CD4-positive, alpha-beta T cell treated with Interleukin-4 for 4 hours (primary cell): ENCODE measurements at regions not wholly inside any gene's neighbourhood (a gene's known extent, or its start where the extent isn't known, plus 50 kb on each side); places are given as distances from the start of the nearest gene placed in this dataset.
"Not testable (repeated sequence)": the region's sequence is repeated elsewhere in the genome, so short reads cannot be mapped to it uniquely, and the experiment has no call there.

Experiments
- DNase-seq: peaks from one replicate; pipeline ENCODE4 v3.0.0-alpha.2; 2020

DNA sequence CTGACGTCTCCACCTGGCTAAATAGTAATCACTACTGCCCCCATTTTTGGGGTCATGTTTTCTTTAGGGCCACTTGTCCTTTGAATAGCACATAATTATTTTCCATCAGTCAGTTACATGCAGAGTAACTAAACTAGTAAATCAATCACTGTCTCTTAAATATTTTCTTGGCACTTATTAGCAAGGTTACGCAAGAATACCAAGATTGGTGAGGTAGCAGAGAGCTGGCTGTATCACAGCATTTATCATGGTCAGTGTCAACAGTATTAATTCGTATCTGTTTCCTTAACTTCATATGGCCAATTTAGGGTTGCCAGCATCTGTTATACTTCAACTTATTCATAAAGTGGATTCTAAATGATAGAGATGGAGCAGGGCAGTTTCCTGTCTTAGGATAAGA lies 346.8 kb upstream of the FAM174A start:
- DNase-seq: no peak

DNA sequence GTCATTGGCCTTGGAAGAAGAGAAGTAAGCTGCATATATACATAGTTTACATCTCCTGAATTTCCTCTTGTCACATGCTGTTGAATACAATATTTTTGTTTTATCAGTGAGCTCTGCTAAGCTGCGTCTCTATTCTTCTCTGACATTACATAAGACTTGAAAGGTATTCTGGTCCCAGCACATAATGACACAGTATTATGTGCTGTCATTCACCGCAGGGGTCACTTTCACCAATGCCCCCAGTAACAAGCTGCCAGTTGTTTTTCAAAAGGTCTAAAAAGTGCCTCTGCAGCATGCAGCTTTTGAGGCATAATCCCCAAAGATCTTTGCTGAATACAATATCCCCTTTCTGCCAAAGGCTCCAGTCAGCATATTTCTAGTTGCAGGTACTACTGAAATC lies 349.0 kb upstream of the FAM174A start:
- no peak for DNase-seq

DNA sequence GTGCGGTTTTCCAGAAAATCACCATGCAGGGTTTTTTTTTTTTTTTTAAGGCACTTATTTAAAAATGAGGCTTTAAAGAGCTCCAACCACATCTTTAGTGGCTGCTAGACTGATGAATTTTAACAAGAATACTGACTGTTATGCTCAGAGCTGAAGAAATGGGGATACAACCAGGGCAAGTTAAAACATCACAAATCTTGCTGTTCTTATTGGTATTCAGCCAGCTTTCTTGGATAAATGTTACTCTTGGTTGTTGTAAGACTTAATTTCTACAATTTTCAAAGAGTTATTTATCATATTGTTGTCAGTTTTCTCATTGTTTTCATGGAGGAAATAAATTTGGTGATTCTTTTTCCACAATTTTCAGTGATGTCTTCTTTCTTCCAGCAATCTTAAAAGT lies 352.8 kb upstream of the FAM174A start:
- no peak for DNase-seq

DNA sequence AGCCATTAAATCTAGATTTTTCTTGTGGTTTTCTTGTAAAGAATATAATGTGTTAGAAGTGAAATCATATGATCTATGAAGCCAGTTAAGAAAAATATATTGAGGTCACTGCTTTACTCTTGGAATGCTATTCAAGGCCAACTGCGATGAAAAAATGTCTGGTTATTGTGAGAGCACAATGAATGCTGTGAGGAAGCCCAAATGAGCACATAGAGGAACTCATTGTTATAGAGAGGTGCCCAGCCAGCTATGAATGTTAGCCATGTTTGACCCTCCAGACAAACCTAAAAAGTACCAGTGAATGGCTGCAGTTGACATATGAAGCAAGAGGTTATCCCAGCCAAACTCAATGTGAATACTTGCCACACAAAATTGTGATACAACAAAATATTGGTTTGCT lies 359.8 kb upstream of the FAM174A start:
- DNase-seq: no peak

DNA sequence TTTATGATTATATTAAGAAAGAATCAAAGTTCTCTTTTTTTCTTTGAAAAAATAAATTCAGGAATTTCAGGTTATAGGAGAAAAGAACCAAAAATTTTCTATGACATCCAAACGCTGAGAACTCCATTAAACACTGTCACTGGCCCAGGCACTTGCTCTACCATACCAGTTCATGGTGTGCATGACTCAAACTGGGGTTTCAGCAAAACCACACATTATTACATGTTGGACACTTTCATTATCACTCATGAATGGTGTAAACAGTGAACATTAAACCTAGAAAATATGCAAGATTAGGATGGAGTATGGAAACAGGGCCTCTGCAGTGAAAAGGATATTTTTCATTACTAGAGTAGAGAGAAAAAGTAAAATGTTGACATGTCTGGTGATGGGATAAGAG lies 369.9 kb upstream of the FAM174A start:
- DNase-seq: no peak

DNA sequence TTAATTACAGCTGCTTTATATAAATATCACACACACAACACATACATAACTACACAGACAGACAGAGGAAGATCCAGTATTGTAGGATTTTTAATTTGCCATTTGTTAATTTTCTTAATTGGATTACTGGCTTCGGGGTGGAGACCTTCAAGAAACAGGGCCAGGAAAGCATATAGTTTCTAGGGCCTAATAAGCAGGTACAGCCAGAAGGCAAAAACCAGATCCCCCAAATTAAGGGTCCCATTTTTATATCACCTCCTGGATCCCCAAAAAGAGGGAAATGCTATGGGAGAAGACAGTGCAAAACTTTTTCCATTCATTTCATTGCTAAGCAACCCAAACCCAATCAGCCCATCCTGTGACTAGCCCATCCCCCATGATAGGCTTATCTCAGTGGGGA lies 373.3 kb upstream of the FAM174A start:
- DNase-seq: no peak

DNA sequence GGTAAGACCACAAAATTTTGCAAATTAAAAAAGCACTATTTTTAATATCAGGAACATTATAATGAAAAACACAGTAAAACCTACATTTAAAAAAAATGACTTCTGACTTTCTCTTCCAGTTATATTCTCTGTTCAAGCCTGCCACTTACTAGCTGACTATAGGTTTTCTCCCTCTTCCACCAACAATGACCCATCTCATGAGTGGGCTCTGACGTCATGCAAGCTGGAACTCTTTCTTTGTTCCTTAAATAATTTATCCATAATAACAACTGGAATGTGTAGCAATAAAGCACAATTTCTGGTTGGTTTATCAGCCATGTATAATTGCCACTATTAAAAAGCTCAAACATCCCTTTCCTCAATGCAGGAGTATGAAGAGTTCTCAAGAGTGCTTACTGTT lies 378.1 kb upstream of the FAM174A start:
- no peak for DNase-seq

DNA sequence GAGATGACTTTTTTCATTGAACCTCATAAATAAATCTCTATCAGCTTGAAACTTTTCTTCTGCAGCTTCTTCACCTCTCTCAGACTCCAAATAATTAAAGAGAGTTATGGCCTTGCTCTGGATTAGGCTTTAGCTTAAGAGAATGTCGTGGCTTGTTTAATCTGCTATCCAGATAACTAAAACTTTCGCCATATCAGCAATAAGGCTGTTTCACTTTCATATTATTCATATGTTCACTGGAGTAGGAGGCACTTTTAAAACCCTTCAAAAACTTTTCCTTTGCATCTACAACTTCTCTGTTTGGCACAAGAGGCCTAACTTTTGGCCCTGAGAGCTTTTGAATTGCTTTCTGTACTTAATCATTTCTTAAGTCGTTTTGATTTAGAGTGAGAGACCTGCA lies 386.9 kb upstream of the FAM174A start:
- DNase-seq: no peak

DNA sequence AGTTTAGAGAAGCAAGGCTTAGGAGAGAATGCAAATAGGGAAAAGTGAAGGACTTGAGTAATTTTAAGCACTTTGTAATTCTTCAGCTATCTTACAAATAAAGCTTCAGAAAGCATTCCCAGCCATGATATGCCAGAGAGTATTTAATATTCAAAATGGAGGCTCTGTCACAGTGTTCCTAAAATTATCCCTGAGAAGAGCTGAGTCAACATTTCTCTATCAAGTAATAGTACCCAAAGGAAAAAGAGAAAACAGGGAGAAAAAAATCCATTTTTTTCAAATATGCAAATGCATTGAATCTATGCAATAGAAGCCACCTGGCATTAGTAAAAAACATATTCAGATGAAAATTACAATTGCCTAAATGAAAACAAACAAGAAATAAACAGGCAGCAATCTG lies 392.6 kb upstream of the FAM174A start:
- no peak for DNase-seq

DNA sequence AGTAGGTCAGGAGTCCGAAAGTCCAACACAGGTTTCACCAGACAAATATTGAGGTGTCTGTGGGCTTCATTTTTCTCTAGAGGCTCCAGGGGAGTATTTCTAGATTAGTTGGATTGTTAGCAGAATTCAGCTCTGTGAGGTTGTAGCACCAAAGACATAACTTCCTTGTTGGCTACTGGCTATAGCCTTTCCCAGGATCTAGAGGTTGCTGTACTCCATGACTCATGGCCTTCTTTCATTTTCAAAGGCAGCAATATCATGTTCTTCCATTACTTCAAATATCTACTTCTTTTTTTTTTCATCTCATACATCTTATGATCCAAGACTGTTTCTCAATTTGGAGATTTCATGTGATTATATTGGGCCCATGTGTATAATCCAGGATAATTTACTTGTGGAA lies 404.0 kb upstream of the FAM174A start:
- no peak for DNase-seq

DNA sequence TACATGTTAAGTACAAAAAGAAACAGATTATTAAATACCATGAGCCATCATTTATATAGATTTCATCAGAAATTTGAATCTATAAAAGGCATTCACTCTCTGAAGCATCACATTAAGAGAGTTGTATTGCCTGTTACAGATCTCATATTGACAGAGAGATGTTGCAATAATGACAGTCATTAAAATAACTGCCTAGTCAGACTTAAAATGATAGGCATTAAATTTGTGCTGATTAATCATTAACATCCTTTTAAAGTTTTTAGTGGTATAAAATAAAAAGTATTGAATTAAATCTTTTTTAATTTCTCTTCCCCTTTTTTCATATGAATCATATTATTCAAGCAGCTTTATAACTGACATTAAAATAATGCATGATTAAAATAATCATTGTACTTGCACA lies 404.9 kb upstream of the FAM174A start:
- no peak for DNase-seq

DNA sequence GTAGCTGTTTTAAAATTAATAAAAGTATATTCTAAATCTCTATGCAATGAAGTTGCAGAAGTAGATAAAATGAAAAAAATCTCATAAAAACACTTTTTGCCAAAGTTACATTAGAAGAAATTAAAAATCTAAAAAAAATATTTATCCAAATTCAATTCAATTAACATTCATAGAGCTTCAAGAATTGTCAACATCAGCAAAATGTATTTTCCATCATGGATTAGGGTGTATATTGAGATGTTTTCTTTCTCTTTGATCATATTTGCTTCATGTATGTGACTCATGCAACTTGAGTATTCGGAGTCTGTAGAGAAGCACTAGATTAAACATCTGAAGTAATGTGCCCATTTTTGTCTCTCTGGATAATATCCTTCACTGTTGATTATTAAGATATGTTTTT lies 415.3 kb upstream of the FAM174A start:
- no peak for DNase-seq

DNA sequence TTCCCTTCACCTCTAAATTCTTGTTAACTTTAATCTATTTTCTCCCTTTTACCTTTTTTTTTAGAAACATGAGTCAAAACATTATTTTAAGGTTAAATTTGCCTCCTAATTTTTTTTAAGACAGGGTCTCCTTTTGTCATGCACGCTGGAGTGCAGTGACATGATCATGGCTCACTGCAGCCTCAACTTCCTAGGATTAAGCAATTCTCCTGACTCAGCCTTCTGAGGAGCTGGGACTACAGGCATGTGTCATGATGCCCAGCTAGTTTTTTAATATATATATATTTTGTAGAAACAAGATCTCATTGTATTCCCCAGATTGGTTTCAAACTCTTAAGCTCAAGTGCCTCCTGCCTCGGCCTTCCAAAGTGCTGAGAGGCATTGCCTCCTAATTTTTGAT lies 424.7 kb upstream of the FAM174A start:
- DNase-seq: no peak

DNA sequence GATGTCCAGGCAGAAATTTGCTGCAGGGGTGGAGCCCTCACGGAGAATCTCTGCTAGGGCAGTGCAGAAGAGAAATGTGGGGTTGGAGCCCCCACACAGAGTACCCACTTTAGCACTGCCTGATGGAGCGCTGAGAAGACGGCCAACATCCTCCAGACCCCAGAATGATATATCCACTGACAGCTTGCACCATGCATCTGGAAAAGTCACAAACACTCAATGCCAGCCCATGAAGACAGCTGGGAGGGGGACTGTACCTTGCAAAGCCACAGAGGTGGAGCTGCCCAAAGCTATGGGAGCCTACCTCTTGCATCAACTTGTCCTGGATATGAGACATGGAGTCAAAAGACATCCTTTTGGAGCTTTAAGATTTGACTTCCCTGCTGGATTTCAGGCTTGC lies 426.3 kb upstream of the FAM174A start:
- DNase-seq: no peak

DNA sequence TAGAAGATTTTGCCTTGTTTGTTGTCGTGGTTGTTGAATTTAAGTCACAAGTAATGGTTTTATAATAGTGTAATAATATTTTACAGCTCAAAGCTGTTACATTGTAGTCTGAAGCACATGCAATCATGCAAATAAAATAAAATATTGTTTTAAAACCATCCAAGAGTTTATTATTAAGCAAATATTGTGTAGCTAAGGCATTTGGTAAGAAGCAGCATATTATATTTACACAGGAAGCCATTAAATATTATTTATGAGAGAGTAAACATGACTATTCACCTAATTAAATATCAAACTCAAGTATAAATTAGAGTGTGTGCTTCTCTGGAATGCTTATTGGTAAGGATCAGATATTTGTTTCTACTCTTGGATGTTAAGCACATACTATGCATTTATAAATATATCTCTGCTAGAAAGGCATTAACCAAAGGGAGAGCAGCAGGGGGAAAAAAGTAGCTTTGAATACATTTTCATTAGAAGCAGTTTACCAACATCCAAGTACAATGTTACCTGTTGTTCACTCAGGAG lies 431.5 kb upstream of the FAM174A start:
- DNase-seq: not testable (repeated sequence)

DNA sequence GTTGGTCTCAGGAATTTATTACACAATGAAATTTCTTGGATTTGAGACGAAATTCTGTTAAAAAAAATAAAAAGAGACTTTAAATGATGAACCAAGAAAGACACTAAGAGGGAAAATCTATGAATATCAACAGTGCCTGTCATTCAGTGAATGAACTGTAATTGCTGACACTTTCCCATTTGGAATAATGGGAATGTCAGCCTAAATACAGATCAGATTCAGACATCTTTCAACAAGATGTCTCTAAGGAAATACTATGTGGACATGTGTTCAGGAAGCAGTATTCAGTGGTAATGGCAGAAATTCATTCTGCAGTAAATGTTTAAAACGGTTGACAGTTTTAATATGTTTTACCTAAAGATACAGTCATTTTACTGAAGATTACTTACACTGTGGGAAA lies 433.7 kb upstream of the FAM174A start:
- DNase-seq: not testable (repeated sequence)

DNA sequence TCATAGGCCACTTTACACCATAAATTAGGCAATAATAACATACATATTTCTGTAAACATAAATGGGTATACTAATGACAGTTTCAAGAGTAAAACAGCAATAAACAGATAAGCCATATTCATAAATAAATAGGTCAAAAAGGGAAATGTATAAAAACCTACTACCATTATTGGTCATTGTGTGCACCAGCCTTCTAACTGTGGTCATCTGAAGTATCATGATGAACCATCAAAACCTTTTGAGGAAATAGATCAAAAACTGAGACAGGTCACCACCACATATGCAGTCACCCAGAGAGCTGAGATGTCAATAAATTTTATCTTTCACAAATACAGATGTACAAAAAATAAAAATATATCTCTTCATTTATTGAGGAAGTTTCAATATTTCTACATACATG lies 438.8 kb upstream of the FAM174A start:
- DNase-seq: not testable (repeated sequence)

DNA sequence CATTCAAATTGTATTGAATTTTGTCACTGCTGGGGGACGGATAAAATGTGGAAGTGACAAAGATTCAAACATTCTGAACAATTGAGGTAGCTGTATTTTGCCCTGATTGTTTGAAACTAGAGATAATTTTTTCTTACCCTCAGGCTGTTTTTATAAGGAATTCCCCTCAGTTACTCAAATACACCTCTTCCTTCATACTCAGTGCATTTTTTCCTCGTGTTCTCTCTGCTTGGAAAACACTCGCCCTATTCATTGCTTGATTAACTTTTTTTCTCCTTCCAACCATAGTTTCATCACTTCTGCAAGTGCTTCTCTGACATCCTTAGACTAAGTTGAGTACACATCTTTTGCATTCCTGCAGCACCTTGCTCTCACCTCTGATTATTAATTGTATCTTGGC lies 454.5 kb upstream of the FAM174A start:
- not testable (repeated sequence) for DNase-seq

DNA sequence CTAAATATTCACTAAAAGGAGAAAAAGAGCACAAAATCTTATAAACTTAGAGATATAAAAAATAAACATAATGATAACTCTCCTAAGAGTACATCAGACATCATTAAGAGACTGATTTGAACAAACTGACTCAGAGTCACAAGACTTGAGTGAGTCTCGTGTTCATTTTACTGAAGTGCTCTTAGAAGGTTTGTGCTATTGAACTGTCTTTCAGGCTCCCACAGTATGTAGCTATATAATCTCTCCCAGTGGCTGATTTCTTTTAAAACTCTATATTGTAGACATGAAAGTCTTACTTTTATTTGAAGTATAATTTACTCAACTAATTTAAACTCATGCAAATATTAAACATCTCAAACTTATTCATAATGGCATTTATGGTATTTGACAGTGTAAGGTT lies 456.0 kb upstream of the FAM174A start:
- DNase-seq: not testable (repeated sequence)

DNA sequence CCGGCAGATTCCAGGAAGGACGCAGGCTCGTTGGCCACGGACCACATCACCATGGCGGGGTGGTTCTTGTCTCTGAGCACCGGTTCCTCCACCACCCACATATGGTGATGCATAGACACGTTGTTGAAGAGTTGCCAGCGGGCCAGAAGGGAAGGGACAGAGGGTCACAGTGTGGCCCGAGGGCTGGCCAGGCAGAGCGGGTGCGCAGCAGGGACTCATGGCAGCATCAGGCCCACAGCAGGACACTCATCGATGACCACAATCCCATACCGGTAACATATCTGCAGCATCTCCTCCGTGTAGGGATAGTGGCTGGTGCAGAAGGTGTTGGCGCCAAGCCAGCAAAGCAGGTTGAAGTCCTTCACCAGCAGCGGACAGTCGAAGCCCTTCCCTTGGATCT lies 469.2 kb upstream of the FAM174A start:
- not testable (repeated sequence) for DNase-seq

DNA sequence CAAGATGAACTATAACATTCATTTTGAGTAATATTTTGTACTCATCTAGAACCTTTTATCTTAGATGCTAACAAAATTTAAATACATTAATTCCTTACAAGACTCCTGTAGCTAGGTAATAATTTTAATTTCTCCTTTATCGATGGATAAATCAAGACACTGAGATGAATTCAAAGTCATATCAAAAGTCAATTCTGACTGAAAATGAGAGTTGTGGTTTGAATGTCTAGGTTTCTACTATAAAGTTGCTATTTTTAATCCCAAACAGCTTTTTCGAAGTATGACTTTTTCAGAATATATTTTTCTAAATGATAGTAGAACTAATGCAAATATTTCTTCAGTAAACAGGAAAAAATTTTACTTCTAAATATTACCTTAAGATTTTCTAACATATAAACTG lies 491.7 kb upstream of the FAM174A start:
- no peak for DNase-seq

DNA sequence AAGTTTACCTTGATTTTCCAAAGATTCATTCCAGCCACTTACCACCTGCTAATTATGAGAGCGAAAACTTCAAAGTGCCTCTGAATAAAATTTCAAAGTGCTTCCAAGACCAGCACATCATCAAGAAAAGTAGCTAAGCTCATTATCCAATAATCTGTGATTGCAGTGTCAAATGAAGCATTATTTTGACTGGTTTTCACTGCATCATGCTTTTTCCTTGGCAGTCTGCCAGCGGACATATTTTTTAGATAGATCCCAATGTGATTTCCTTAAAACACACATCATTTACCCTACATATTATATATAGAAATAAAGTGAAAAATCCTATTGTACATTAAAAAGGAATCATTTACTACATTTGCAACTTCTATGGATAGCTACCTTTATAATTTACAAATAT lies 508.6 kb upstream of the FAM174A start:
- DNase-seq: no peak

DNA sequence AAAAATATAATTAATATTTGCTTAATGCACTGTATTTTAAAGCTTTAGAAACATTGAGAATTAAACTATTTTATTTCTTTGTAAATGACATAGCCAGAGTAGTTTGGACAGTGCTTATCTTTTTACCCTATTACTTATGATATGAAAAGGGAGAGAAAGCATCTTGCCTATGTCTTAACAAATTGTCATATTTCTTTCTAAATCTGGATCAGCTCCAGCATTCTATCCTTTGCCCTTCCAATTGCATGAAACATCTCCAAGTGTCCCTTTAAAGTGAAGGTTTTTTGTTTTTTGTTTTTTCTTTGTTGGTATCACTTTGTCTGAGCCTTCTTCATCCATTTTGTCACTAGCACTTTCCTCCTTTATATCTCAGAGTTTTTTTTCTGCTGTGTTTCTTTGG lies 511.6 kb upstream of the FAM174A start:
- no peak for DNase-seq

DNA sequence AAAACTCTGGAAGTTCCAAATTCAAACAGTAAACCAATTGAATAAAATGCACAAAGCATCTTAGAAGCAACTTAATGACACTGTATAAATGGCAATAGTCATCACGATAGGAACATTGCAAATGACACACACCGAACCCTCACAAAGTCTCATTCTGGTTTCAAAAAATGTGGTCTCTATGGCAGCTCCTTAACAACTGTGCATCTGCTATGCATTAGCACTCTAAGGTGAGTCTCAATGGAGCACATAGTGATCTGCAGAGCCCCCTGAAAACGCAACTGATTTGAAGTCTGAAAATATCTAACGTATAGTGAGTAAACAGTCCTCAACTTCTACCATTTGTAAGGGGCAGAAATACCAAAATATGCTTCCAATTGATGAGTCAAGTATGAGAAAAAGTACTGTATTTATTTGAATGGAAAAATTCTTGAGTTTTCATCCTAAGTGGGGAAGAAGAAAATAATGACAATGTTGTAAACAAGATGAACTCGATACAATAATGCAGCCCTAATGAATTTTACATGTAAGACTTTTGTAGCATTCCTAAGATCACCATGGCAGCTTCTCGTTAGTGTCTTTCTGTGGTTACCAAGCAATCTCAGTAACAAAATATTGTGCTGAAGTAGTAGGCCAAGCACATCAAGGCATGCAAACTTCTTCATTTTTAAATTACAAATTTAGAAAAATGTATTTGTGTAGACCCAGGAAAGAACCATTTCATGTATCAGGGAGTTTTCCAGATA lies 517.5 kb upstream of the FAM174A start:
- DNase-seq: no peak

DNA sequence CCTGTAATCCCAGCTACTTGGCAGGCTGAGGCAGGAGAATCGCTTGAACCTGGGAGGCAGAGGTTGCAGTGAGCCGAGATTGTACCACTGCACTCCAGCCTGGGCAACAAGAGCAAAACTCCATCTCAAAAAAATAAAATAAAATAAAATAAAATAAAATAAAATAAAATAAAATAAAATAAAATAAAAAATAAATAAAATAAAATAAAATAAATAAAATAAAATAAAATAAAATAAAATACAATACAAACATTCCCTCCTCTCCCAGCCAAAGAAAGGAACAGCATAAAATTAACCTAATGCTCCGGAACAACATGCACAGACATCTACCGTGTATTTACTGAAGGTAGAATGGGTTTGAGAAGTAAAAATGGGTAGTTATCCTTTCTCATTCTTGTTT lies 521.9 kb upstream of the FAM174A start:
- DNase-seq: not testable (repeated sequence)
